ENCODE measurements at regions not wholly inside any gene's neighbourhood (a gene's known extent, or its start where the extent isn't known, plus 50 kb on each side); places are given as distances from the start of the nearest gene placed in this dataset.

- no peaks in the 10 kb centered on the region for H3K4me1 ChIP-seq (ENCODE audit: insufficient read depth)
- Mint-ChIP-seq H3K27me3 (ENCODE audit: insufficient read depth, low read depth, poor library complexity) (no peaks in the 10 kb centered on the region), H3K9me3 (no peaks in the 10 kb centered on the region; the same call in 2 of the 3 replicates), H3K27ac (no peak overlapping the region), H3K4me3 (no peak overlapping the region), H3K36me3 (ENCODE audit: low read depth) (no peaks in the 10 kb centered on the region), H3K4me1 (no peaks in the 10 kb centered on the region)
- no peaks in the 10 kb centered on the region for H4K20me1 ChIP-seq (replicated peaks; ENCODE audit: insufficient read depth)
- H3K4me2 ChIP-seq: no peak overlapping the region
- no peaks in the 10 kb centered on the region for H3K27me3 ChIP-seq (ENCODE audit: insufficient read depth)
- TF ChIP-seq EZH2 (IDR thresholded peaks at IDR 0.05; ENCODE audit: low read depth, unreplicated experiment) (no peak), POLR2AphosphoS5 (IDR thresholded peaks at IDR 0.05; ENCODE audit: low read depth) (no peak), STAT1 (IDR thresholded peaks at IDR 0.05; ENCODE audit: unreplicated experiment) (no peak), CTCF (conservative IDR thresholded peaks at IDR 0.05; ENCODE audit: low read depth in 2 of 2) (no peak), ZNF331 (CRISPR knock-in tag; IDR thresholded peaks at IDR 0.05; ENCODE audit: low read depth) (no peak), JUNB (IDR thresholded peaks at IDR 0.05; ENCODE audit: unreplicated experiment) (no peak)
- H3K4me3 ChIP-seq: no peak overlapping the region
- H3K9me2 ChIP-seq (ENCODE audit: insufficient read depth): peaks cover 16% of the 10 kb centered on the region
- H3K36me3 ChIP-seq (ENCODE audit: insufficient read depth): no peaks in the 10 kb centered on the region
- DNase-seq (ENCODE audit: low spot score) (no peak), ATAC-seq (no peak)
- no peaks in the 10 kb centered on the region for H3K79me2 ChIP-seq (replicated peaks; ENCODE audit: insufficient read depth)
- no peak overlapping the region for H3K27ac ChIP-seq (ENCODE audit: low read depth)
- H3F3A ChIP-seq (replicated peaks; ENCODE audit: low read depth): no peaks in the 10 kb centered on the region
- peak overlapping the region; percentile 43; the same call in 1 of the 2 replicates for H2AFZ ChIP-seq
Observed at GRCh38 chr2:204425821-204426220, 119.5 kb upstream of the PARD3B start.

DNA sequence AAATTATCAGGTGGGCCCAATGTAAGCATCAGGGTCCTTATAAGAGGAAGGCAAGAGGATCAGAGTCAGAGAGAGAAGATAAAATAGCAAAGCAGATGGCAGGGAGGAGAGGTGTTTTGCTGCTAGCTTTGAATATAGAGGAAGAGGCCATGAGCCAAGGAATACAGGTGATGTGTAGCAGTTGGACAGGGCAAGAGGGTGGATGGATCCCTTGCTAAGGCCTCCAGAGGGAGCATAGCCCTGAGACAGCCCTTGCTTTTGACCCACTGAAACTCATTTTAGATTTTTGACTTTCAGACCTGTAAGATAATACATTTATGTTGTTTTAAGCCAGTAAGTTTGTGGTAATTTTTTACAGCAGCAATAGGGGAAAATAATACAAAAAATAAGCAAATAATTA lies 116.6 kb upstream of the PARD3B start:
- Histone ChIP-seq H3K4me2 (no peak overlapping the region), H3K27me3 (ENCODE audit: insufficient read depth) (no peaks in the 10 kb centered on the region), H4K20me1 (replicated peaks; ENCODE audit: insufficient read depth) (no peaks in the 10 kb centered on the region), H3K79me2 (replicated peaks; ENCODE audit: insufficient read depth) (no peaks in the 10 kb centered on the region), H3K36me3 (ENCODE audit: insufficient read depth) (no peaks in the 10 kb centered on the region), H3K4me3 (no peak overlapping the region), H3K27ac (ENCODE audit: low read depth) (no peak overlapping the region), H3F3A (replicated peaks; ENCODE audit: low read depth) (no peaks in the 10 kb centered on the region), H2AFZ (no peak overlapping the region; the same call in 1 of the 2 replicates), H3K4me1 (ENCODE audit: insufficient read depth) (no peaks in the 10 kb centered on the region), H3K9me2 (ENCODE audit: insufficient read depth) (peaks cover 19% of the 10 kb centered on the region)
- ATAC-seq (no peak), DNase-seq (ENCODE audit: low spot score) (no peak)
- H3K4me1 Mint-ChIP-seq: no peaks in the 10 kb centered on the region
- H3K27me3 Mint-ChIP-seq (ENCODE audit: insufficient read depth, low read depth, poor library complexity): no peaks in the 10 kb centered on the region
- H3K27ac Mint-ChIP-seq: no peak overlapping the region
- peaks cover 9% of the 10 kb centered on the region; the same call in 1 of the 3 replicates for H3K36me3 Mint-ChIP-seq (ENCODE audit: low read depth)
- TF ChIP-seq ZNF114 (CRISPR knock-in tag; IDR thresholded peaks at IDR 0.05): no peak
- TF ChIP-seq CTCF (conservative IDR thresholded peaks at IDR 0.05; ENCODE audit: low read depth in 2 of 2): peak in 1 of 2 experiments; percentile 20; a peak in 1 of 4 replicates
- no peak overlapping the region for H3K4me3 Mint-ChIP-seq
- H3K9me3 Mint-ChIP-seq: peaks cover 15% of the 10 kb centered on the region

All from GM23338 (cell line).